GM23338 (cell line): ENCODE measurements at regions not wholly inside any gene's neighbourhood (a gene's known extent, or its start where the extent isn't known, plus 50 kb on each side); places are given as distances from the start of the nearest gene placed in this dataset.

Experiments used
- ATAC-seq: fragments of 200-7000 bp; cut with Tn5 transposase; 3 replicates; pipeline ENCODE4 v1.9.1; 2020
- DNase-seq: peaks from one replicate; pipeline ENCODE4 v3.0.0-alpha.2; 2015; ENCODE audit warnings: low spot score
- H2AFZ ChIP-seq: fragments of 200-600 bp; sonication (generic); 2 replicates; pipeline ENCODE4 v1.8.0; 2016; ENCODE audit warnings: antibody characterized with exemption, mild to moderate bottlenecking, moderate library complexity
- H3F3A ChIP-seq: fragments of 200-600 bp; sonication (generic); replicated peaks from 2 replicates; pipeline ENCODE4 v1.8.0; 2017; ENCODE audit warnings: antibody characterized with exemption, mixed run types, low read depth
- H3K27ac ChIP-seq: fragments of 200-600 bp; sonication (generic); 2 replicates; pipeline ENCODE4 v1.6.1; 2016; ENCODE audit warnings: low read depth
- H3K27me3 ChIP-seq: fragments of 200-600 bp; sonication (generic); 2 replicates; pipeline ENCODE4 v1.8.0; 2016; ENCODE audit warnings: mild to moderate bottlenecking, mixed run types, moderate library complexity; ENCODE audit not compliant: insufficient read depth
- H3K36me3 ChIP-seq: fragments of 200-600 bp; sonication (generic); 2 replicates; pipeline ENCODE4 v1.8.0; 2016; ENCODE audit warnings: mild to moderate bottlenecking; ENCODE audit not compliant: insufficient read depth
- H3K4me1 ChIP-seq: fragments of 200-600 bp; sonication (generic); 2 replicates; pipeline ENCODE4 v1.8.0; 2016; ENCODE audit warnings: mild to moderate bottlenecking, moderate library complexity; ENCODE audit not compliant: insufficient read depth
- H3K4me2 ChIP-seq: fragments of 200-600 bp; sonication (generic); 2 replicates; pipeline ENCODE4 v1.7.1; 2017; ENCODE audit warnings: mixed run types
- H3K4me3 ChIP-seq: fragments of 200-600 bp; sonication (generic); 2 replicates; pipeline ENCODE4 v1.6.1; 2016; ENCODE audit warnings: mixed run types
- H3K79me2 ChIP-seq: fragments of 200-600 bp; sonication (generic); replicated peaks from 2 replicates; pipeline ENCODE4 v1.8.0; 2017; ENCODE audit warnings: mild to moderate bottlenecking; ENCODE audit not compliant: insufficient read depth
- H3K9me2 ChIP-seq: fragments of 200-600 bp; sonication (generic); 2 replicates; pipeline ENCODE4 v1.8.0; 2017; ENCODE audit not compliant: insufficient read depth
- H4K20me1 ChIP-seq: fragments of 200-600 bp; sonication (generic); replicated peaks from 2 replicates; pipeline ENCODE4 v1.8.0; 2017; ENCODE audit warnings: mild to moderate bottlenecking; ENCODE audit not compliant: insufficient read depth
- H3K27ac Mint-ChIP-seq: 2 replicates; pipeline ENCODE4 v1.8.0; 2020; ENCODE audit warnings: inconsistent platforms, mild to moderate bottlenecking, moderate library complexity, mixed read lengths
- H3K27me3 Mint-ChIP-seq: 3 replicates; pipeline ENCODE4 v1.8.0; 2022; ENCODE audit warnings: low read depth, mild to moderate bottlenecking, moderate library complexity, mixed read lengths, inconsistent platforms; ENCODE audit not compliant: insufficient read depth, poor library complexity
- H3K36me3 Mint-ChIP-seq: 3 replicates; pipeline ENCODE4 v1.8.0; 2021; ENCODE audit warnings: low read depth, mild to moderate bottlenecking, inconsistent platforms, moderate library complexity, mixed read lengths
- H3K4me1 Mint-ChIP-seq: 3 replicates; pipeline ENCODE4 v1.8.0; 2020; ENCODE audit warnings: mild to moderate bottlenecking, inconsistent platforms, mixed read lengths
- H3K4me3 Mint-ChIP-seq: 3 replicates; pipeline ENCODE4 v1.8.0; 2021; ENCODE audit warnings: moderate library complexity, mild to moderate bottlenecking, inconsistent platforms, mixed read lengths
- H3K9me3 Mint-ChIP-seq: 3 replicates; pipeline ENCODE4 v1.8.0; 2020; ENCODE audit warnings: moderate library complexity, mild to moderate bottlenecking, inconsistent platforms, mixed read lengths
- EZH2 ChIP-seq: fragments of 200-600 bp; sonication (generic); IDR thresholded peaks from one replicate; pipeline ENCODE4 v1.8.0; 2017; ENCODE audit warnings: antibody characterized with exemption, mild to moderate bottlenecking, low read depth; ENCODE audit not compliant: unreplicated experiment
- POLR2AphosphoS5 ChIP-seq: IDR thresholded peaks from 2 replicates; pipeline ENCODE4 v1.6.1; 2016; ENCODE audit warnings: antibody characterized with exemption, low read depth
- STAT1 ChIP-seq: IDR thresholded peaks from one replicate; pipeline ENCODE4 v1.6.1; 2016; ENCODE audit warnings: antibody characterized with exemption; ENCODE audit not compliant: unreplicated experiment
- ZNF114 ChIP-seq: fragments of 250-450 bp; sonication (Bioruptor Pico); IDR thresholded peaks from 2 replicates; pipeline ENCODE4 v1.5.0; 2020; ENCODE audit warnings: mild to moderate bottlenecking, moderate library complexity
- ZNF331 ChIP-seq: fragments of 250-450 bp; sonication (Bioruptor Pico); IDR thresholded peaks from 2 replicates; pipeline ENCODE4 v1.5.0; 2020; ENCODE audit warnings: low read depth, mild to moderate bottlenecking, moderate library complexity
- TF ChIP-seq, protein P1 (sequence below): IDR thresholded peaks from one replicate; pipeline ENCODE4 v1.6.1; 2018; ENCODE audit warnings: antibody characterized with exemption; ENCODE audit not compliant: unreplicated experiment
- TF ChIP-seq, protein P2 (sequence below): fragments of 250-450 bp; sonication (Bioruptor Pico); IDR thresholded peaks from 2 replicates; pipeline ENCODE4 v1.5.0; 2020; ENCODE audit warnings: mild to moderate bottlenecking, moderate library complexity
- TF ChIP-seq, protein P3 (sequence below), 2 experiments: fragments of 200-600 bp in 1 of 2; sonication (generic) in 1 of 2; conservative IDR thresholded peaks; 2 replicates each; pipeline versions ENCODE4 v1.5.1 to v1.6.1; 2016 to 2017; ENCODE audit warnings: antibody characterized with exemption in 2 of 2, low read depth in 2 of 2, mild to moderate bottlenecking in 2 of 2, moderate library complexity in 1 of 2

DNA sequence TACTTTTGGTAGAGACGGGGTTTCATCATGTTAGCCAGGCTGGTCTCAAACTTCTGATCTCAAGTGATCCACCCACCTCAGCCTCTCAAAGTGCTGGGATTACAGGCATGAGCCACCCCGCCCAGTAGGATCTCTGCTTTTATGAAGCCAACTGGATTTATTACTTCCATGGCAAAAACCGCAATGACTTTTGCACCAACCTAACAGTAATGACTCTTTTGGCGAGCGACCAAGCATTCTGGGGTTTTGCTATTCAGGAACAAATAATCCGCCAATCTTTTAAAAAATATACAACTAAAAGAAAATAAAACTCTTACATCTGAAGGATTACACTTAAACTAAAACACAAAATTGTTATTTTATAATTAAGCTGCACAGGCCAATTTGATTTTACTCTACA is 260.6 kb downstream of the ZEB2 start (continued):
- TF ChIP-seq, protein P1, sequence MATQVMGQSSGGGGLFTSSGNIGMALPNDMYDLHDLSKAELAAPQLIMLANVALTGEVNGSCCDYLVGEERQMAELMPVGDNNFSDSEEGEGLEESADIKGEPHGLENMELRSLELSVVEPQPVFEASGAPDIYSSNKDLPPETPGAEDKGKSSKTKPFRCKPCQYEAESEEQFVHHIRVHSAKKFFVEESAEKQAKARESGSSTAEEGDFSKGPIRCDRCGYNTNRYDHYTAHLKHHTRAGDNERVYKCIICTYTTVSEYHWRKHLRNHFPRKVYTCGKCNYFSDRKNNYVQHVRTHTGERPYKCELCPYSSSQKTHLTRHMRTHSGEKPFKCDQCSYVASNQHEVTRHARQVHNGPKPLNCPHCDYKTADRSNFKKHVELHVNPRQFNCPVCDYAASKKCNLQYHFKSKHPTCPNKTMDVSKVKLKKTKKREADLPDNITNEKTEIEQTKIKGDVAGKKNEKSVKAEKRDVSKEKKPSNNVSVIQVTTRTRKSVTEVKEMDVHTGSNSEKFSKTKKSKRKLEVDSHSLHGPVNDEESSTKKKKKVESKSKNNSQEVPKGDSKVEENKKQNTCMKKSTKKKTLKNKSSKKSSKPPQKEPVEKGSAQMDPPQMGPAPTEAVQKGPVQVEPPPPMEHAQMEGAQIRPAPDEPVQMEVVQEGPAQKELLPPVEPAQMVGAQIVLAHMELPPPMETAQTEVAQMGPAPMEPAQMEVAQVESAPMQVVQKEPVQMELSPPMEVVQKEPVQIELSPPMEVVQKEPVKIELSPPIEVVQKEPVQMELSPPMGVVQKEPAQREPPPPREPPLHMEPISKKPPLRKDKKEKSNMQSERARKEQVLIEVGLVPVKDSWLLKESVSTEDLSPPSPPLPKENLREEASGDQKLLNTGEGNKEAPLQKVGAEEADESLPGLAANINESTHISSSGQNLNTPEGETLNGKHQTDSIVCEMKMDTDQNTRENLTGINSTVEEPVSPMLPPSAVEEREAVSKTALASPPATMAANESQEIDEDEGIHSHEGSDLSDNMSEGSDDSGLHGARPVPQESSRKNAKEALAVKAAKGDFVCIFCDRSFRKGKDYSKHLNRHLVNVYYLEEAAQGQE = no peak
- TF ChIP-seq ZNF331 (CRISPR knock-in tag) (no peak), EZH2 (no peak), POLR2AphosphoS5 (no peak), ZNF114 (CRISPR knock-in tag) (no peak)

DNA sequence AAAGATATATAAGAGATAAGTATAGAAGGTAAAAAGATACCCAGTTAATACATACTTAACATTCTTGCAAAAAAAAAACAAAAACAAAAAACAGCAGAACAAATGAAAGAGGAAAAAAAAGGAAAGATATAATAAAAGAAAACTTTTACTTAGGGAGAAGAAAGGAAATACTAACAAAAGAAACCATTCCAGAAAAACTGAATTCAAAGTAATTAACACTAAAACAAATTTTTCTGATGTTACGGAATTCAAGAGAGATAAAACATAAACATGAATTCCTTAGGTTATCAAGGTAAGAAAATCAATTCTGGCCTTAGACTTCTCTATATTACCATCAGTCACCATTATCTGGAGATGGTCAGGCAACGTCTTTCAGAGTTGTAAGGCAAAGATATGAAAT is 261.8 kb downstream of the ZEB2 start:
- Mint-ChIP-seq H3K27me3 (no peaks in the 10 kb centered on the region), H3K4me3 (no peak overlapping the region), H3K36me3 (peaks cover 61% of the 10 kb centered on the region), H3K4me1 (peaks cover 13% of the 10 kb centered on the region), H3K9me3 (peaks cover 57% of the 10 kb centered on the region), H3K27ac (no peak overlapping the region)
- DNase-seq = no peak
- no peak overlapping the region for H3K4me3 ChIP-seq
- no peaks in the 10 kb centered on the region for H3K27me3 ChIP-seq
- no peak overlapping the region for H3K4me2 ChIP-seq
- no peak for ATAC-seq
- no peaks in the 10 kb centered on the region; the same call in 1 of the 2 replicates for H3K9me2 ChIP-seq
- peaks cover 21% of the 10 kb centered on the region for H3K4me1 ChIP-seq
- no peak overlapping the region for H3K27ac ChIP-seq
- peaks cover 8% of the 10 kb centered on the region for H3K36me3 ChIP-seq
- H3K79me2 ChIP-seq = peaks cover 10% of the 10 kb centered on the region
- TF ChIP-seq, protein P2, sequence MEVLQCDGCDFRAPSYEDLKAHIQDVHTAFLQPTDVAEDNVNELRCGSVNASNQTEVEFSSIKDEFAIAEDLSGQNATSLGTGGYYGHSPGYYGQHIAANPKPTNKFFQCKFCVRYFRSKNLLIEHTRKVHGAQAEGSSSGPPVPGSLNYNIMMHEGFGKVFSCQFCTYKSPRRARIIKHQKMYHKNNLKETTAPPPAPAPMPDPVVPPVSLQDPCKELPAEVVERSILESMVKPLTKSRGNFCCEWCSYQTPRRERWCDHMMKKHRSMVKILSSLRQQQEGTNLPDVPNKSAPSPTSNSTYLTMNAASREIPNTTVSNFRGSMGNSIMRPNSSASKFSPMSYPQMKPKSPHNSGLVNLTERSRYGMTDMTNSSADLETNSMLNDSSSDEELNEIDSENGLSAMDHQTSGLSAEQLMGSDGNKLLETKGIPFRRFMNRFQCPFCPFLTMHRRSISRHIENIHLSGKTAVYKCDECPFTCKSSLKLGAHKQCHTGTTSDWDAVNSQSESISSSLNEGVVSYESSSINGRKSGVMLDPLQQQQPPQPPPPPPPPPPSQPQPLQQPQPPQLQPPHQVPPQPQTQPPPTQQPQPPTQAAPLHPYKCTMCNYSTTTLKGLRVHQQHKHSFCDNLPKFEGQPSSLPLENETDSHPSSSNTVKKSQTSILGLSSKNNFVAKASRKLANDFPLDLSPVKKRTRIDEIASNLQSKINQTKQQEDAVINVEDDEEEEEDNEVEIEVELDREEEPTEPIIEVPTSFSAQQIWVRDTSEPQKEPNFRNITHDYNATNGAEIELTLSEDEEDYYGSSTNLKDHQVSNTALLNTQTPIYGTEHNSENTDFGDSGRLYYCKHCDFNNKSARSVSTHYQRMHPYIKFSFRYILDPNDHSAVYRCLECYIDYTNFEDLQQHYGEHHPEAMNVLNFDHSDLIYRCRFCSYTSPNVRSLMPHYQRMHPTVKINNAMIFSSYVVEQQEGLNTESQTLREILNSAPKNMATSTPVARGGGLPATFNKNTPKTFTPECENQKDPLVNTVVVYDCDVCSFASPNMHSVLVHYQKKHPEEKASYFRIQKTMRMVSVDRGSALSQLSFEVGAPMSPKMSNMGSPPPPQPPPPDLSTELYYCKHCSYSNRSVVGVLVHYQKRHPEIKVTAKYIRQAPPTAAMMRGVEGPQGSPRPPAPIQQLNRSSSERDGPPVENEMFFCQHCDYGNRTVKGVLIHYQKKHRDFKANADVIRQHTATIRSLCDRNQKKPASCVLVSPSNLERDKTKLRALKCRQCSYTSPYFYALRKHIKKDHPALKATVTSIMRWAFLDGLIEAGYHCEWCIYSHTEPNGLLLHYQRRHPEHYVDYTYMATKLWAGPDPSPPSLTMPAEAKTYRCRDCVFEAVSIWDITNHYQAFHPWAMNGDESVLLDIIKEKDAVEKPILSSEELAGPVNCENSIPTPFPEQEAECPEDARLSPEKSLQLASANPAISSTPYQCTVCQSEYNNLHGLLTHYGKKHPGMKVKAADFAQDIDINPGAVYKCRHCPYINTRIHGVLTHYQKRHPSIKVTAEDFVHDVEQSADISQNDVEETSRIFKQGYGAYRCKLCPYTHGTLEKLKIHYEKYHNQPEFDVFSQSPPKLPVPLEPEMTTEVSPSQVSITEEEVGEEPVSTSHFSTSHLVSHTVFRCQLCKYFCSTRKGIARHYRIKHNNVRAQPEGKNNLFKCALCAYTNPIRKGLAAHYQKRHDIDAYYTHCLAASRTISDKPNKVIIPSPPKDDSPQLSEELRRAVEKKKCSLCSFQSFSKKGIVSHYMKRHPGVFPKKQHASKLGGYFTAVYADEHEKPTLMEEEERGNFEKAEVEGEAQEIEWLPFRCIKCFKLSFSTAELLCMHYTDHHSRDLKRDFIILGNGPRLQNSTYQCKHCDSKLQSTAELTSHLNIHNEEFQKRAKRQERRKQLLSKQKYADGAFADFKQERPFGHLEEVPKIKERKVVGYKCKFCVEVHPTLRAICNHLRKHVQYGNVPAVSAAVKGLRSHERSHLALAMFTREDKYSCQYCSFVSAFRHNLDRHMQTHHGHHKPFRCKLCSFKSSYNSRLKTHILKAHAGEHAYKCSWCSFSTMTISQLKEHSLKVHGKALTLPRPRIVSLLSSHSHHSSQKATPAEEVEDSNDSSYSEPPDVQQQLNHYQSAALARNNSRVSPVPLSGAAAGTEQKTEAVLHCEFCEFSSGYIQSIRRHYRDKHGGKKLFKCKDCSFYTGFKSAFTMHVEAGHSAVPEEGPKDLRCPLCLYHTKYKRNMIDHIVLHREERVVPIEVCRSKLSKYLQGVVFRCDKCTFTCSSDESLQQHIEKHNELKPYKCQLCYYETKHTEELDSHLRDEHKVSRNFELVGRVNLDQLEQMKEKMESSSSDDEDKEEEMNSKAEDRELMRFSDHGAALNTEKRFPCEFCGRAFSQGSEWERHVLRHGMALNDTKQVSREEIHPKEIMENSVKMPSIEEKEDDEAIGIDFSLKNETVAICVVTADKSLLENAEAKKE (CRISPR knock-in tag) = no peak
- TF ChIP-seq ZNF114 (CRISPR knock-in tag) = no peak
- TF ChIP-seq STAT1 = no peak
- TF ChIP-seq, protein P3, sequence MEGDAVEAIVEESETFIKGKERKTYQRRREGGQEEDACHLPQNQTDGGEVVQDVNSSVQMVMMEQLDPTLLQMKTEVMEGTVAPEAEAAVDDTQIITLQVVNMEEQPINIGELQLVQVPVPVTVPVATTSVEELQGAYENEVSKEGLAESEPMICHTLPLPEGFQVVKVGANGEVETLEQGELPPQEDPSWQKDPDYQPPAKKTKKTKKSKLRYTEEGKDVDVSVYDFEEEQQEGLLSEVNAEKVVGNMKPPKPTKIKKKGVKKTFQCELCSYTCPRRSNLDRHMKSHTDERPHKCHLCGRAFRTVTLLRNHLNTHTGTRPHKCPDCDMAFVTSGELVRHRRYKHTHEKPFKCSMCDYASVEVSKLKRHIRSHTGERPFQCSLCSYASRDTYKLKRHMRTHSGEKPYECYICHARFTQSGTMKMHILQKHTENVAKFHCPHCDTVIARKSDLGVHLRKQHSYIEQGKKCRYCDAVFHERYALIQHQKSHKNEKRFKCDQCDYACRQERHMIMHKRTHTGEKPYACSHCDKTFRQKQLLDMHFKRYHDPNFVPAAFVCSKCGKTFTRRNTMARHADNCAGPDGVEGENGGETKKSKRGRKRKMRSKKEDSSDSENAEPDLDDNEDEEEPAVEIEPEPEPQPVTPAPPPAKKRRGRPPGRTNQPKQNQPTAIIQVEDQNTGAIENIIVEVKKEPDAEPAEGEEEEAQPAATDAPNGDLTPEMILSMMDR (conservative IDR thresholded peaks at IDR 0.05; ENCODE audit: low read depth in 2 of 2) = no peak
- H4K20me1 ChIP-seq = no peaks in the 10 kb centered on the region
- H2AFZ ChIP-seq = no peak overlapping the region
- H3F3A ChIP-seq = no peaks in the 10 kb centered on the region
